ENCODE measurements at regions not wholly inside any gene's neighbourhood (a gene's known extent, or its start where the extent isn't known, plus 50 kb on each side); places are given as distances from the start of the nearest gene placed in this dataset.
"Not testable (repeated sequence)": the region's sequence is repeated elsewhere in the genome, so short reads cannot be mapped to it uniquely, and the experiment has no call there.

DNA sequence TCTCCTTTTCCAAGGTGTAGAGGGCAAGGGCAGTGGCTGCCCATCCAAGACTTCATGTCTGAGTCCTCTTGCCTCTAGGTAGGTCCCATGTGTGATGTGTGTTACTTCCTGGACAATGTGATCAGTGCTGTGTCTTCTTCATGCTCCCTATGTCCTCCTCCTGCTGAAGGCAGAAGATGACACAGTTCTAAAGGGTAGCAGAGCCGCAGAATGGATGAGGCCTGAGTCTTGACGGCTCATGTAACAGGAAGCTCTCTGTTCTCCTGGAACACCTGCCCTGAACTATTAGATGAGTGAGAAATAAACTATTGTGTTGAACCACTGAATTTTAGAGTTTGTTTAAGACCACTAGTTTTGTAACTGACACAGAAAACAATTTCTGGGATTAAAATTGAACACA lies 165.9 kb downstream of the NDFIP2 start:
- DNase-seq: no peak

DNA sequence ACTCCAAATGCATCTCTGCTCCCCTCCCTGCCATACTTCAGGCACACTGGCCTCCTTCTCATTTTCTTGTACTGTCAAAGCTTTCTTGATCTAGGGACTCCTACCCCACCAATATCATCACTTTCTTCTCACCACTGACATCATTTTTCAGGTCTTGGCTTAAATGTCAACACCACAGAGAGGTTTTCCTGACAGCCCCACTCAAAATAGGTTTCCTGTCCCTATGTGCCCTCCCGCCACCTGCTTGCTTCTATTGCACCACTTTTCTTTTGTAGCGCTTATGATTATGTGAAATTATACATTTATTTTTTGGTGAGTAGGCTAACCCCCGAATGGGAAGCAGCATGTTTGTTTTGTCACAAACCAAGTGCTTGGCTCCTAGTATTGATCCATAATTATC lies 164.6 kb downstream of the NDFIP2 start:
- no peak for DNase-seq

DNA sequence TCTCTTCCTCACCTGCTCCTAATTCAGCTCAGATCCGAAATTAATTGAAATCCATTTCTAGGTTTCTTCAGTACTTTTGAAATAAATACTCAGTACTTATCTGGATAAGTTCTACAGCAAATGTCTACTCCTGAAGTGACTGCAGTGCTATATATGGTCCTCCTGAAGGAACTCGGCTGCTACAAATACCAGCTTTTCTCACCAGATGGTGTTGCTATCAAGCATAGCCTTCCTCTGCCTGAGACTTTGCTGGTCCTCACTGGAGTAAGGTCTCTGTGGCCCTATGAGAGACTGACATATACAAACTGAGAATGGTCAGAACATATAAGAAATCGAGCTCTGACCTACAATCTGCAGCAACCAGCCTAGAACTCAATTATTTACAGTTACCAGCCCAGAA lies 161.6 kb downstream of the NDFIP2 start:
- DNase-seq: no peak

DNA sequence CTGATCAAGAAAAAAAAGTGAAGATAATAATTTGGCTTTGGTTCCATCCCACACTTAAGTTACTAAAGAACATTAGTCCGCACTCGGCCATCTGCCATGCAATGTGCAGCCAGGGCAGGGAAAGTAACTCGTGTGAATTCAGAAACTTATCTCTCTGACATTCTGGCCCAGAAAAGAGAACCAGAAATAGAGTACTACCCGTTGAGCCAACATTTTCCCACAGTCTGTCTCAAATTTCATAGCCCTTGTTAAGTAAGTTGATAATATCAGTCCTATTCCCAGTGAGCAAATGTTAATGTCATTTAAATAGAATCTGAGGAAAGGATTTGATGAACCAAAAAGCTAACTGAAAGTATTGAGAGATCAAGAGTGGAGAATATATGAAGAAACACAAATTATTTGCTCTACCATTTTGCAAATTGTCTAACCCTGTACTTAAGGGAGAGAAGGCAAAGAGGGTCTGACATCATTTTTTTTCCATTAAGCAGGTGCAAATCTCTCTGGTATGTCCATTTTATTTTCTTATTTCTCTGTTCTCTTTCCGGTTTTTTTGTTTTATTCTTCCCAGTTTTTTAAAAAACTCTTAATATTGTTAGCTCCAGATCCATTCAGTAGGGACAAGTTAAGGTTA lies 156.3 kb downstream of the NDFIP2 start:
- DNase-seq: no peak

DNA sequence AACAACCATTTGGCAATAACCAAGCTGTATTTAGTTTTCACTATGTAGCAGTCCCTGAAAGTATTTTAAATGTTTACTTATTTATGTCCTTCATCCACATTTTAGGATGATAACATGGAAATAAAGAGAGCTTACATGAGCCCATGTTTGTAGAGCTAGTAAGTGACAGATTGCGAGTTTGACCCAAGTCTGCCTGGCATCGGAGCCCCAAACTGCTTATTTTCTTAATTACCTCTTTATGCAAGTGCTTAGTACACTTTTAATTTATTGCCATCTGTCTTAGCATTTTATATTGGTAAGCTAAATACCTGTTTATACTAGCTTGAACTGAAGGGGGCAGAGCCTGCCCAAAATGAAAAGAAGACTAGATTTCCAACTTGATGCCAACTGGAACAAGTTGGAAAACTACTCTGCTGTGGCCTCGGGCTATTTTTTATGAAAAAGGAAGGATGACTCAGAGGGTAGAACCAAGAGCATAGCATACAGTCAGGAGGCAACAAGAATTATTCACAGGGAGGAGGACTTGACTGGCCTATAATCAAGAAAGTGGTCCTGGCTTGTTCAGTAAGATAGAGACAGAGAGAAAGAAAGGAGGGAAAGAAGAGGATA lies 150.2 kb downstream of the NDFIP2 start:
- DNase-seq: no peak

DNA sequence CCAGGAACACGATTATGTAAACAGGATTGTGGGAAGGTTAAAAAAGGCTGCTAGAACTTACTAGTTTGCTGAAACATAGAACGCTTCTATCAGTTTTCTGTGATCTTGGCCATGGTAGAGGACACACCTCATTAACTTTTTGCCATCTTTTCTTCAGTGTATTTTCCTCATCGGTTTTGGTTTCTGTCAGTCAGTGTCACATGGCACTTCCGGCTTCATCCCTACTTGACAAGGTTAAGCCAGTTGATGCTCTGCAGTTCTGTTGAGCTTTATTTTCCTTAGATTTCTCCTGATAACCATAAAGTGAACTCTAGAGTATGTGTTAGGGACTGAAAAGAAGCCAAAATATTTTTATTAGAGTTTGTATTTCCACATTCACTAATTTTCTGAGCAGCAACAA lies 147.5 kb downstream of the NDFIP2 start:
- DNase-seq: no peak

DNA sequence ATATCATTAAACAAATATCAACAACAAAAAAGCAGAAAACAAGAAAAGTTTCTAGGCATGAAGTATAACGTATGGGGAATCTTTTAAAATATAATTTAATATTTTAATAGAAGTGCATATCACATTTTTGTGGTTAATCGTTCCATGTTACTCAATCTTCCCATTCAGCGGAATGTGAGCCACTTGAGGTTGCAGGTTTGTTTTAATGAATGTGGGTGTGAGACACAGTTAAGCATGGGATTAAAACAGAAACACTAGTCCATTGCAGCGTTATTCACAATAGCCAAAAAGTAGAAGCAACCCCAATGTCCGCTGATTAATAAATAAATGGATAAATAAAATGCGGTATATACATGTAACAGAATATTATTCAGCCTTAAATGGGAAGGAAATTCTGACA lies 146.0 kb downstream of the NDFIP2 start:
- no peak for DNase-seq

DNA sequence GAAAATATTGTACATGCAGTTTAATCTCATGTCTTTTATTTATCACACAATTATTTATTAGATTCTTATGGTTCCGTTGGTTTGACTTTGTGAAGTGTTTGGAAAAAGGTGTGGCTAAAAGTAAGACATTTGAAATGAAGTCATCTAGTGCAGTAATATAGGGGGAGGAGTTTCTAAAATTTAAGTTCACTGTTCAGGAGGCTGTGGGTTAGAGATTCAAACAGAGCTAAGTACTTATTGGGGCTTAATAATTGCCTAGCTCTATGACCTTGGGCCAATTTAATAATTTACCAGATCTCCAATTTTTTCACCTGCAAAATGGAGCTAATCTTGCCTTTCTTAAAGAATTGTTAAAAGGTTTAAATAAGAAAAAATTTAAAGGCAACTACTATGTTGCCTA lies 144.6 kb downstream of the NDFIP2 start:
- no peak for DNase-seq

DNA sequence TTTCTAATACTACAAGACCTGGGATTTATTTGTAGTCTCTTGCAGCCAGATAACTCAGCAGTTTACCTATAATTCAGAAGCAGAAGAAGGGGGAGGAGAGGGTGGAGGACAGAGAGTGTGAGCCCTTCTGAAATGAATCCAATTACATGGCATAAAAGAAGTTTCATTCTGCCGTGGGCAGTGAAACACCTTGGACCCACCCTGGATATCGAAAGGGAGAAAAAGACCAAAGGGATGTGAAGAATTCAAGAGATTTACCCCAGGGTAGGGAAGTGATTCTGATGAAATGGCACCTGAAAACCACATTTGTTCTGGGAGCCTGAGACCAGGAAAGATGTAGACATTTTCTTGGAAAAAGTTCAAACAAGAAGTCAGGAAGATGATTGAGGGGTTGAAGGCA lies 140.9 kb downstream of the NDFIP2 start:
- no peak for DNase-seq

DNA sequence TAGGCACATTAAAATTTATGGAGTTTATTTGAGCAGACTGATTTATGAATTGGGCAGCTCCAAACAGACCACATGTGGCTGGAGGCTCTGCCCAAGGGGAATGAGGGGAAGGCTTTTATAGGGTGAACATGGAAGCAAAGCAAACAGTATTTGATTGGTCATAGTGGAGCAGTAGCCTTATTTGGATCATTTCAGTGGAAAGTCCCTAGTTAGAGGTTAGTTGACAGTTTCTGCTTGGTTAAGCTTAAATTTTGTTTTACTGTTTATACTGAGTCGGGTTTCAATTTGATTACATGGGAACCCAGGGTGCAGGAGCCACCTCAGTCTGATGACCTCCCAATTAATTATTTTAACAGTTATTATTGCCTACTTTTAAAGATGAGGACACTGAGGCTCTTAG lies 140.5 kb downstream of the NDFIP2 start:
- DNase-seq: no peak

DNA sequence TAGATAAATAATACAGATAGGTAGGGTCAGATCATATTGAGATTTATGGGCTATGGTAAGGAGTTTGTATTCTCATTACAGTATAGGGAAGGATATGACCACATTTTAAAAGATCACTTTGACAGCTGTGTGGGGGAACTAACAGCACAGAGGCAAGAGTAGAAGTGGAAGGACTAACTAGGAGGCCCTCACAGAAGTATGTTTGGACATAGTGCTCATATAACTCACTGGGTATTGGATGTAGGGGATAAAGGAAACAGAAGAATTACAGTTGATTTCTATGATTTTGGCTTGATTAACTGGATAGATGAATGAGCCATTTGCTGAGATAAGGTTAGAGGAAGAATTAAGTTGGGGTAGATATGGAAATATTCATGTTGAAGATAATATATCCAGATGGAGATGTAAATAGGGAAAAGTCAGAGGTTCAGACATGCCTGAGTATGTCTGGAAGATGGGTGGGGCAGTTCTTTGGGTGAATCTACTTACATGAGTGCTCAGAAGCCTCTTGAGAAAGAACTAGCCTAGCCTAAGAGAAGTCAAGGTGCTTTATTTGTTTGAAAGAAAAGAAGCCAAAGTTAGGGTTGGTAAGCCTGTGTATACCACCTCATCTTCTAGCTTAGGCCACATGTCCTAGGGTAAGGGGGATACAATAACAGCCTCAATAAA lies 133.4 kb downstream of the NDFIP2 start:
- DNase-seq: no peak

DNA sequence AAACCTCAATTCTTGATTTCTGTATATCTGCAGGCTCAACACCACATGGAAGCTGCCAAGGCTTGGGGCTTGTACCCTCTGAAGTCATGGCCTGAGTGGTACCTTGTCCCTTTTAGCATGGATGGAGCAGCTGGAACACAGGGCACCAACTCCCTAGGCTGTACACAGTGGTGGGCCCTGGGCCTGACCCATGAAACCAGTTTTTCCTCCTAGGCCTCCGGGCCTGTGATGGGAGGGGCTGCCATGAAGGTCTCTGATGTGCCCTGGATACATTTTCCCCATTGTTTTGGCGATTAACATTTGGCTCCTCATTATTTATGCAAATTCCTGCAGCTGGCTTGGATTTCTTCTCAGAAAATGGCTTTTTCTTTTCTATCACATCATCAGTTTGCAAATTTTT lies 131.6 kb downstream of the NDFIP2 start:
- DNase-seq: no peak

DNA sequence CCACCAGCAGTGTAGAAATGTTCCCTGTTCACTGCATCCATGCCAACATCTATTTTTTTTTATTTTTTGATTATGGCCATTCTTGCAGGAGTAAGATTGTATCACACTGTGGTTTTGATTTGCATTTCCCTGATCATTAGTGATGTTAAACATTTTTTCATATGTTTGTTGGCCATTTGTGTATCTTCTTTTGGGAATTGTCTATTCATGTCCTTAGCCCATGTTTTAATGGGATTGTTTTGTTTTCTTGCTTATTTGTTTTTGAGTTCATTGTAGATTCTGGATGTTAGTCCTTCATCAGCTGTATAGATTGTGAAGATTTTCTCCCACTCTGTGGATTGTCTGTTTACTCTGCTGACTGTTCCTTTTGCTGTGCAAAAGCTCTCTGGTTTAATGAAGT lies 126.9 kb downstream of the NDFIP2 start:
- not testable (repeated sequence) for DNase-seq
